ENCODE measurements at regions not wholly inside any gene's neighbourhood (a gene's known extent, or its start where the extent isn't known, plus 50 kb on each side); places are given as distances from the start of the nearest gene placed in this dataset.

DNA sequence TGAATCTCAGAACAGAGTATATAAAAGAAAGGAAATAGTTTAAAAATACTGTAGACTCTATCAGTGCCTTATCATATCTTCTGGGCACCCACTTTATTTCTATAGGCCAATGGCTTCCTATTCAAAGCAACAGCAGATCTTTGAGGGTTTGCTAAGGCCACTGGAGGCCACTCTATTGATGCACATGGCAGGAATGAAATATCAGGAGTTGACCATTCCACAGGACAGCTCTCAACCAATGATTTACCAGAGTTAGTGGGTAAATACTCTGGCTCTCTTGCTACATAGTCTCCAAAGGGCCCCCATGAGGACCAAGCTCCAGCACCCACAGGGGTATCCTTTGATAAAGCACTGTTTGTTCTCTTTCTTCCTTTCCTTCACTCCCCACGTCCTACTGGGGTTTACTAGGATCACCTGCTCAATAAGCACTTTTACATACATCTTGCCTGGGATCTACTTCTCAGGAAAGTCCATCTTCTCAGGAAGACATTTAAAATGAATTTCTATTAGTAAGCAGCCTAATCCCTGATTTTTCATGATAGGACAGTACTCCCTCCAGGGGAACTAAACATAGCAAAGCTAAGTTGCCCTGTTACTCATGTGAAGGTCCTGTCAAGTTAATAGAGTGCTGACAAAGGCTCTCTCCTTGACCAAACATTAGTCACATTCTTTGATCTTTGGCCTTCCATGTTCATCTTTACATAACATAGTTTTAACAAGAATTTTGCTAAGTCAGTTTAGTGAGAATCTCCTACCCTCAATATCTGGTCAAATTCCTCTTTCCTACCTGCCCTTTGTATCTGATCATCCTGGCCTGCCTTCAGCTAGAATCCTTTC is 459.7 kb downstream of the GRXCR1 start:
- DNase-seq: no peak

GRCh38 chr4:43352859-43353258 is 460.3 kb downstream of the GRXCR1 start:
- no peak for DNase-seq

- no peak for DNase-seq
These were observed 461.0 kb downstream of the GRXCR1 start for GRCh38 chr4:43353552-43353951.

- no peak for DNase-seq
These were observed 464.3 kb downstream of the GRXCR1 start for GRCh38 chr4:43356786-43357185.

DNA sequence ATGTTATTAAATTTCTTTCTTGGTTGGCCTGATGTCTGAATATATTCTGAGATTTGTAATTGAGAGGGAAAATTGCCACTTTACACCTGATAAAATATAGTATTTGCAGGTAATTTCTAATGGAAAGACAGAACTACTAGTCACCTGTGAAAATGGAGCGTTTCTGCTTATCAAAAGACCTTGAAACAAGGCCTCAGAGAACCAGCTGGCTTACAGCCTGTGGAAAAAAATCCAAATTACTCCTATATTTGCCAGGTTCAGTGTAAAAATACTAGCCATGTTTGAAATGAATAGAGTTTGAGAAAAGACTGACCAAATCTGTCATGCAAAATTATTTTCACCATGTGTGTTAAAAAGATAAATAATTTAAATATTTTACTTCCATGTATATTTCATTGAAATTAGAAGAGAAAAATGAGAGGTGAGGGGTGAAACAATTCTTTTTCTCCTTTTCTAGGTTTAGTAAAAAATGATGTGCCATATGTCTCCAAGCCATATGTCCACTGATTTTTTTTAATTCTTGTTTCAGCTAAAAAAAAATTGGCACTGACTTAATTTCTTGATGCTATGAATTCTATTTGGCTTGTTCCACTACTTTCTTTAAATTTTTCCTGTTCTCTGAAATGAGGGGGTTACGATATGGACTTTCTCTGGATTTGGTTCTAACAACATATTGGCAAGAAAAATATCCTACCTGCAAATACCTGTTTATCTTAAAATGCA is 464.9 kb downstream of the GRXCR1 start:
- no peak for DNase-seq

DNA sequence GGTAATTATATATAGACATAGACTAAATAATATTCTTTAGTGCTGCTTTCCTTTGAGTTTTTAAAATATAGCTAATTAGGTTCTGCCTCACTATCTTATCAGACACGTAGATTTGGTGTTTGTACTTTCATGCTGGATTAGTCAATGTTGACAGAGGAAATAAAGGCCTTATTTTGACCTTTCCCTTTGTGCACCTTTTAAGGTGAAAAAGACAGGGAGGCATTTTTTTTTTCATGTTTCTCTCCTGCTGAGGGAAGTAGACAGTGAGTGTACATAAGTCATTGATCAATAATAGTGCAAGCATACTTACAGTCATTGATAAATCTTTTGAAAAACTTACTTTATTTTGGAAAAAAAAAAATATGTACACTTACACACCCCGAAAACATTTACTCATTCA is 467.8 kb downstream of the GRXCR1 start:
- DNase-seq: no peak

- DNase-seq: no peak
These were observed 470.5 kb downstream of the GRXCR1 start for GRCh38 chr4:43362875-43363636.

GRCh38 chr4:43369036-43369594 is 476.6 kb downstream of the GRXCR1 start:
- no peak for DNase-seq

DNA sequence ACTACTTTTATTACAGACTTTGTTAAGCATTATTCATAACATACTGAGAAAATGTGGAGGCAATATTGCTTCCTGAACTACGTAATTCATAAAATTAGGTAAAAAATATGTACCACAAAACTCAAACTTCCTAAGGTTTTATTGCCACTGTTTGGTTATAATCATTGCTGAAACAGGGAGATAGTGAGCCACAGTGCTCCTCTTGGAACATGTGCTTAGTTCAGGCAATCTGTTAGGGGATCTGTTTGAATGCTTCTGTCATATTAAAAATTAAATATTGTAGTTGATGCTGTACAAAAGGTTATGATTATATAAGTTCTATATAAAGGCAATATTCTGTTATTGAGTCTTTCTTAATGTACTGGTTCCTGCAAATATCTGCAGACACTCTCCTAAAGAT is 480.7 kb downstream of the GRXCR1 start:
- no peak for DNase-seq

DNA sequence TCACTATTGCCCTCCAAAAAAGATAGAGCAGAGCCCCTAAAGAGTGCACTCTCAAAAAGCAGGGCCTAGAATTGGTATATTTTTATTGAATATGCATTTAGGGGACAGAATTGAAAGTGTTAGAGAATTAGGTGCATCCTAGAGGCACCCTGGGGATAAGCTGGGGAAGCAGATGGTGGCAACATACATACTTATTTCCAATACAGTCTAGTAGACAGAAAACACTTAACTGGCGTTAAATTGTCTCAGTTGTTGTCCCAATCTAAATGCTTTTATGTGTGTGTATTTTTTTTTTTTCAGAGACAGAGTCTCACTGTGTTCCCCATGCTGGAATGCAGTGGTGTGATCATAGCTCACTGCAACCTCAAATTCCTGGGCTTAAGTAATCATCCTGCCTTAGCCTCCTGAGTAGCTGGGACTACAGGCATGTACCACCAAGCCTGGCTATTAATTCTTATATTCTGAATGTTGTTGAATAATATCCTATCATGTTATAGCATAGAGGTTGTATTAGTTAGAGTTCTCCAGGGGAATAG is 481.8 kb downstream of the GRXCR1 start:
- no peak for DNase-seq

- no peak for DNase-seq
These were observed 486.5 kb downstream of the GRXCR1 start for GRCh38 chr4:43379016-43379415.

DNA sequence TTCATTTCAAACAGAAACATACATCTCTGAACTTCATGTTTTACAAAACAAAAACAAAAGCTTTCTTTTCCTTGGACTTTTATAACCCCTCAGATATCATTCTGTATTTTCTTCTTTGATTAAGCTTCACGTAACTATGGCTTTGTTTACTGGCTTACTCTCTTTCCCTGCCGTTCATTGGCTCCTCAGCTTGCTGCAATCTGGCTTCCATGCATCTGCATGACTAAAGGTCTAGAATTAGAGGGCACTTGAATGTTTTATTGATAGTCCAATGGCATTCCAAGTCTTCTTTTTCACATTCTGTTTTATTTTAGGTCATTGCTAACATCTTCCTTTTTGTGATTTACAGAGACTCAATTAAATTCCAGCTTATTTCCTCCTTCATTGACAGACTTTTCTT is 487.6 kb downstream of the GRXCR1 start:
- no peak for DNase-seq

GRCh38 chr4:43391069-43391468 is 498.6 kb downstream of the GRXCR1 start:
- DNase-seq: no peak

DNA sequence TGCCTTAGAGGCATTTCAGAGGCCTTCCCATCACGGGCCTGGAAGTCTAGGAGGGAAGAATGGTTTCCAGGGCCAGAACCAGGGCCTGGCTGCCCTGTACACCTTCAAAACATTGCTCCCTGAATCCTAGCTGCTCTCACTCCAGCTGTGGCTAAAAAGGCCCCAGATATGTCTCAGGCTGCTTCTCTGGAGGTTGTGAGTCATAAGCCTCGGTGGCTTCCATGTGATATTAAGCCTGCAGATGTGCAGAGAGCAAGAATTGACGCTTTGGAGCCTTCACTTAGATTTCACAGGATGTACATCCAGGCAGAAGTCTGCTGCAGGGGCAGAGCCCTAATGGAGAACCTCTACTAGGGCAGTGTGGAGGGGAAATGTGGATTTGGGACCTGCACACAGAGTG is 502.5 kb downstream of the GRXCR1 start:
- DNase-seq: no peak

DNA sequence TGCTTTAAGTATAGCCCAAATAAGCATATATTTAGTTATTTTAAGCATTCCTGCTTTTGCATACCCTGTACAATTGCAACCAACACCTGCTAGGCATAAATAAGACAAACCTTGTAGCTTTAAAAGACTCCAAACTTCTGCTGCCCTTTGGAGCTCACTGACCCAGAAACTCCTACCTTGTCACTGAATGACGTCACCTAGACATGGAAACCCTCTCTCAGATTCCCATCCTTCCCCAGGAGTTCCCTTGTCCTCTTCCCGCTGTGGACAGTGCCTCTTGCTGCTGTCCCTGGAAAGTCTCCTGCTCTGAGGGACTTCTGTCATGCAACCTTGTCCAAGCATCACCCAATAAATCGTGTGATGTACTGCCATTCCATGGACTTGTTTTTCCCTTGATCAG is 507.2 kb downstream of the GRXCR1 start:
- no peak for DNase-seq

- DNase-seq: no peak
These were observed 509.9 kb downstream of the GRXCR1 start for GRCh38 chr4:43402393-43402792.

DNA sequence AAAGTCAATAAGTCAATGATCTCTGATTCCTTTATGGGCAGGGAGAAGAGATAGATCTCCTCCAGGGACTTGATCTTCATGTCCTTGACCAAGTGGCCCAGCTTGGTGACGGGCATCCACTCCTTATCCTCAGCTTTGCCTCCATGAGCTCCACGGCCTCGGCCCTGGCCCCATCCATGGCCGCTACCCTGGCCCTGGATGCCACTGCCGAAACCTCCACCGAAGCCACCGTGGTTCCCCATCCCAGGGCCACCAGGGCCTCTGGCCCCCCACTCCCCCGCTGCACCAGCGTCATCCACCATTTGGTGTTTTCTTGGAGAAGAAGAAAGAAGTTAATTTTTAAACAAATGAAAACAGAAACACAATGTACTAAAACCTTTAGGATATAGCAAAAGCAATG is 518.1 kb downstream of the GRXCR1 start:
- no peak for DNase-seq

- DNase-seq: no peak
These were observed 518.7 kb downstream of the GRXCR1 start for GRCh38 chr4:43411226-43411625.

GRCh38 chr4:43423276-43423675 is 530.8 kb downstream of the GRXCR1 start:
- no peak for DNase-seq

- no peak for DNase-seq
These were observed 532.7 kb downstream of the GRXCR1 start for GRCh38 chr4:43425206-43425605.

GRCh38 chr4:43435291-43435690 is 542.8 kb downstream of the GRXCR1 start:
- no peak for DNase-seq

GRCh38 chr4:43452948-43453347 is 560.4 kb downstream of the GRXCR1 start:
- DNase-seq: no peak

DNA sequence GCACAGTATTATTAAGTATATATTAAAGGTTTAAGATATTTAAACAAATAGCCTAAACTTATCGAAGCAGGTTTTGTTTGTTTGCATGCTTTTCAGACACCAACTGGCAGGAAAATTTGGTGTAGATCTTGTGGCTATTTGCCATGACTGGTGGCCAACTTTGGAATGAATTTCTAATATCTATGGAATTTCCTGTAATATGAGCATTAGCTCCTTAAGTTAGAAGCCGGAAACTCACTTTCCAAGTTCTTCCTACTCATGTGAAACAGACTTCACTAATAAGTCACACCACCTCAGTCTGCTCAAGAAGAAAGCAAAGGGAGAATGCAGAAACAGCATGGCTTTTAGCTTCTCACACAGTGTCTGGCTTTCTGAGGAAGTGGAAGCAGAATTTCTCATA is 563.9 kb downstream of the GRXCR1 start:
- no peak for DNase-seq
